Stimulated activated CD4-positive, alpha-beta T cell treated with anti-CD3 and anti-CD28 coated beads, Interleukin-2, amount 100 ng/mL, for 24 hours (primary cell): ENCODE measurements at regions not wholly inside any gene's neighbourhood (a gene's known extent, or its start where the extent isn't known, plus 50 kb on each side); places are given as distances from the start of the nearest gene placed in this dataset.

ENCODE experiments used
- DNase-seq, 2 donors: peaks; one replicate each; pipeline ENCODE4 v3.0.0-alpha.2; 2020

DNA sequence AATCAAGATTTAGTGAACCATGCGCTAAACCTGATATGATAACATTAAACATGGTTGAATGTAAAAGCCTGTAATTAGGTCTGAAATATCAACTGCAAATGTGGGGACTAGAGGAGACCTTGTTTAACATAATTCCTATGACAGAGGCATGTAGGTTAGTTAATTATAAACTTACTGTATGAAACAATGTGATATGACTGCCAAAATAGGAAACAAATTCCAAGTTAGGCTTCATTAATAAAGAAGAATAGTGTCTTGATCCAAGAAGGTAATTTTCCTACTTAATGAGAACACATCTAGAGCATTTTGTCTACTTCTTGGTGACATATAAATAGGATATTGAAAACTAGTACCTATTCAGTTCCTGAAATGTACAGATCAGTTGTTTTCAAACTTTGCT, 136.2 kb upstream of the TARS1 start:
- DNase-seq, result no peak

- DNase-seq, result no peak
Observed at GRCh38 chr5:33305572-33305971, 135.2 kb upstream of the TARS1 start.

DNA sequence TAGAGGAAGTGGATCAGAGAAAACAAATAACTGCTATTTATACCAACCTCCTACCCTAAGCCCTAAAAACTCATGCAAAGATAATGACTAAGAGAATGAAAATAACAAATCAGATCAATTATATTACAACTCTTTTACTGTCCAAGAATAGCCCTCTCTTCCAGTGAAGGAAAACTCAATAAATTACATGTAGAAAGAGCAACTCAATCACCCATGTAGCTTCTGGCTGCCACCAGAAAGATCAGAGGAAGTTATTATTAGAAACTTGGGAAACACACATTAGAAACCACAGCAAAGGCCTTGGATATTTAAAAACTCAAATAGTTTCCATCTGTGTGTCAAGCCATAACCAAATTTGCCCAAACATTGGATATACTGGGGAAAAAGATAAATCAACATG, 134.0 kb upstream of the TARS1 start:
- DNase-seq, result no peak

GRCh38 chr5:33308586-33308985, 132.2 kb upstream of the TARS1 start:
- no peak for DNase-seq

- DNase-seq, result no peak
Observed at GRCh38 chr5:33309068-33309467, 131.7 kb upstream of the TARS1 start.

GRCh38 chr5:33309536-33310345, 131.0 kb upstream of the TARS1 start:
- DNase-seq, result no peak

DNA sequence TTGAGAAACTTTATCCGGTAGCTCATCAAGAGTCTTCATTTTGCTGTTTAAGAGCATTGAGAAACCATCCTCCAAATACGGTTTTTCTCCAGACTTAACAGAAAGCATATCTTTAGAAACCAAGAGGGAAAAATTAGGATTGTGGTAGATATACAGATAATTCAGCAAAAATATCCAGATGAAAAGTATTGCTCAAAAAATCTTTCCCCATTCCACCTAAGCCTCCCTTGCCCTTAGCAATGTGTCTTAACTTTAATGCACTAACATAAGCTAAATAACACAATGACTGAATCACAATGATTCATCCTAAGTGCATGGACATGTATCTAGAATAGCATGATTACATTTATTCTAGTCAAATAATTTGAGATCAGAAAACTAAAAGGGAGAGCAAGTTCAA, 130.3 kb upstream of the TARS1 start:
- DNase-seq, result no peak

GRCh38 chr5:33311893-33312292, 128.9 kb upstream of the TARS1 start:
- no peak for DNase-seq

DNA sequence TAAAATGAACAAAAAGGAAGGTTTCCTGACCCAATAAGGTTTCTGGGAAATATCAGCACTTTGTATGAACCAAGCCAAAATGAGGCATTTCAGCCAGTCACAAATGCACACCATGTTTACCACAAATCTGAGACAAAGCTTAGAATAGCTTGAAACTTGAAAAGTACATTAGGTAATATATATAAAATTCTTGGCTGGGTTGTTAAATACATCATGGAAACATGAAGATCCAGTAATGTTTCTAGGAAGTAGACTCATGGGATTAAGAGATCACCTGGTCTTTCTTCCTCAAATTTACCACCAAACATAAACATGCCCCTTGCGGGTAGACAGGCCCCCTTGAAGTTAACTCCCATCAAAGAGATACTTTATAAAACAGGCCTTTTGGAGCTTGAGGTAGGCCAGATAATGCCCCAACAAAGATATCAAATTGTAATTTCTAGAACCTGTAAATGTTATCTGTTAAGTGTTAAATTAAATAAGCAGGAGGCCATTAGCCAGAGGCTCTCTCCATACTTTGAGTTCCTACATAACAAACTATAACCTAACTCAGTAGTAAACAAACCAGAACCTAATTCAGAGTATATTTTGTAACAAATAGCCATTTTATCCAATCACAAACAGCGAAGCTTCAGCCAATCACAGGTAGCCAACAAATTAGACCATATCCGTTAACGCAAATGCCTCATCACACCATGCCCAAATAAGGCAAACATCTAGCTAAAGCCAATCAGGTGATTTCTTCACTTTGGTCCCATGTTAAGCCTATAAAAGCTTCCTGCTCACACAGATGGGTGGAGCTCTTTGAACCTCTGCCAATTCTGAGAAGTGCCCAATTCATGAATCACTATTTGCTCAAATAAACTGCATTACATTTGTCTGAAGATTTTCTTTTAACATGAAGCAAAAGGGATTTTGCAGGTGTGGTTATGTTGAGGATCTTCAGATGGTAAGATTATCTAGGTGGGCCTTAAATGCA, 127.9 kb upstream of the TARS1 start:
- DNase-seq, result no peak

DNA sequence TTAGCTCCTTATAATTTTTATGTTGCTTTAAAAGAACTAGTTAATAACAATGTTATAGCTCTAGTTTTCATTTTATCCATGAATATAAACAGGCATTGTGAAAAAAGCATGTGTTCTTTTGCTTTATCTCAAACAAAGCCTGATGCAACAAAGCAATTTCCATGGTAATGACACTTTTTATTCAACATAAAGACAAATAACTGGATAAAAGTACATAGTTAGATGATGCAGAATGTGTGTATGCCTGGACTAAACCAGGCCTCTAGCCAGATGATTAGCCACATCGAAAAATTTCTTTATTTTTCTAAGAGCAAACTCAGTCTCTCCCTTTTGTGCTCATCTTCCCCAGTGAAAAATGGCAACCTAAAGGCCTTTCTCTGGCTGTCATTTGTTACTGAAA, 125.6 kb upstream of the TARS1 start:
- DNase-seq, result no peak

DNA sequence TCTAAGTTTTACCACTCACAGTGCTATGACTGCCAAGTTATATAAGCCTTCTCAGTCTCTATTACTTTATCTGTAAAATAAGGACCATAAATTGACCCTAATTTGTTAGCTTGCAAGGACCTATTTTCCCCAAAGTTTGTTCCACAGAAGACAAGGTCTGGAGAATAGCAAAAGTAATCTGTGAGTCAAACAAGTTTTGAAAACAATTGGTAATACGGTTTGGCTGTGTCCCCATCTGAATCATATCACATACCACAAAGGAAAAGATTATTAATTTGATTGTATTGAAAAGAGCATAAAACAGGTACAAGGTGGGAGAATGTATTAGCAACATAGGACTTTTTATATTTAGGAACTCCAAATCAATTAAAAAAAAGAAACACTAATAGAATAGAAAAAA, 124.0 kb upstream of the TARS1 start:
- DNase-seq, result no peak

DNA sequence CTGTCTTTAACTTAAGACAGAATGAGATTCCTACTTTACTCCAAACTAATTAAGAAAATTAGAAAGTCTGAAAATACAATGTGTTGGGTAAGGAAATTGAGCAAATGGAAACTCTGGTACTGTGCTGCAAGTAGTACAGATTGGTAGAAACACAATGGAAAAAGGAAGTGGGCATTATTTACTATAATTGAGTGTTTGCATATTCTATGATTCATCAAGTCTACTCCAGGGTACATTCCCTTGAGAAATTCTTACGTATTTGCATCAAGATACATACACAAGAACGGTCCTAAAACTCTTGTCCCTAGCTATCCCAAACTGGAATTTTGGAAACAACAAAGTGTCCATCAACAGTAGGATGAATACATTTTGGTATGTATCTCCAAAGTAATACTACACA, 123.5 kb upstream of the TARS1 start:
- no peak for DNase-seq

- DNase-seq, result no peak
Observed at GRCh38 chr5:33319151-33319550, 121.6 kb upstream of the TARS1 start.

DNA sequence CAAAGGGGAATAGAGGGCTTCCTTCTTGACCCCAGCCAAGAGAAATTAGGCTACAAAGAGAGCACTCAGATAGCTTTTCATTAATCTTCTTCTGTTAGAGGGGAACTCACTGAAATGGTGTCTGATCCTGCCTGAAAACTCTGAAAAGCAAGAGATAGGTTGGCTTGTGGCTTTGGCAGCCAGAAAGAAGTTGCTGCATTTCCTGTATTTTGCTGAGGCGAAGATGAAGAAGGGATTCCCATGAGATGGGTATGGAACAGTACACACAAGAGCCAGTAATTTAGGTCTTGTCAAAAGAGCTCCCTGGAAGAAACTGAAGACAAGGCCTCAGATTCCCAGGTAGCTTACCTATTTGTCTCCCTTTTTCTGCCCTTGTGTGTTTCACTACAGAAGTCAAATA, 120.9 kb upstream of the TARS1 start:
- no peak for DNase-seq

DNA sequence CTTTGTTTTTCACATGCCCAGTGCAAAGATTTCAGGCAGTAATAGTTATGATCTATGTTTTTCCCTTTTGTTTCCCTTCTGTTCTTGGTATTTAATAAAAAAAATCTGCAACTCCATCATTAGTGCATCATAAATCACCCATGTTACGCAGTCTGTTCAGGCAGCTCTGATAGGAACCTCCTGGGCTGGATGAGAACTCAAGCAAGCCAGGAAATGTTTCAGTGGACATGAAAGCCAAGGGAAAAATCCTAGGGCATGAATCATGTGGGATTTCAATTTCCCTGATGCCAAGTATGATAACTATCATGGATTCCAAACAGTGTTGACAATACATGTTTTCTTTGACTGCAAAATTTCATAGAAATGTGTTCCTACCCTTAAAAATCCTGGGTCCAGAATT, 119.7 kb upstream of the TARS1 start:
- no peak for DNase-seq

- no peak for DNase-seq
Observed at GRCh38 chr5:33322632-33323031, 118.1 kb upstream of the TARS1 start.

DNA sequence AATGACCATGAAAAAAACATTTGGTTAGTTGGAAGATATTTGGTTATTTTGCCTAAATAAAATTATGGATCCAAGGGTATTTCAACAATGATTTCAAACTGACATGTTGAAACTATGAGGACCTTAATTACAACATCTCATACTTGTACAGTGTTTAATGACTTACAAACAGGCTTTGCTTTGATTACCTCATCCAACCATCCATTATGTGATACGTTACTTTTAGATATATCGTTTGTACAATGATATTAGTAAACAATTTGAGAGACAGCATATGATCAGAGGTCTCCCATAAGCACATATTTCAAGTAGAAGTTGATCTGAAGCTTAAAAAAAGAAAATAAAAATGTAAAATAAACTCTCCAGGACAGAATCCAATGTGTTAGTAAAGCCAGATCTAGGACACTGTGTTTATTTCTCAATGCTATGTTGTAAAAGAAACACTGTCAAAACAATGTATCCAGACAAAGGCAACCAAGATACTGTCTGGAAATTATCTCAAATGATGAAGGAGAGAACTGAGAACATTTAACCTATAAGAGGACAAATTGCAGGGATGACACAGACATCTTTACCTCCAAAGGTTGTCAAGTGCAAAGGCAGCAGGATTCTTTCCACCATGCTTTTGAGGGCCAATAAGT, 116.0 kb upstream of the TARS1 start:
- DNase-seq, result no peak

- DNase-seq, result no peak
Observed at GRCh38 chr5:33328818-33329217, 111.9 kb upstream of the TARS1 start.

DNA sequence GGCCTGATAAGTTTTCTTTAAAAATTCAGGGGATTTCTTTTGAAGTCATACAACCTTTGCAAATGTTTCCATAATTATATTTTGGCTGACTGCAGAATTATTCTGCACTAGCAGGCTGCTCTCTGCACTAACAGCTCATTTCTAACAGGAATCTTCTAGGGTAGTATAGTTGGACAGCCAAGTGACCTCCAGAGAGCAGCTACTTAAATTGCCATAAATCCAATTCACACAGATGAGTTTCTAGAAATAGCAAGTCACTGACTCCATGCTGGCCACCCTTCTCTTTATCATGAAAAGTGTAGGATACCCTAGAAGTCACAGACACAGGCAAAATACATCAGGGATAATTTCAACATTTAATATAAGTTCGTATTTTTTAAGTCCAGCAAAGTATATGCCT, 110.9 kb upstream of the TARS1 start:
- DNase-seq, result no peak

GRCh38 chr5:33330426-33330825, 110.3 kb upstream of the TARS1 start:
- no peak for DNase-seq

DNA sequence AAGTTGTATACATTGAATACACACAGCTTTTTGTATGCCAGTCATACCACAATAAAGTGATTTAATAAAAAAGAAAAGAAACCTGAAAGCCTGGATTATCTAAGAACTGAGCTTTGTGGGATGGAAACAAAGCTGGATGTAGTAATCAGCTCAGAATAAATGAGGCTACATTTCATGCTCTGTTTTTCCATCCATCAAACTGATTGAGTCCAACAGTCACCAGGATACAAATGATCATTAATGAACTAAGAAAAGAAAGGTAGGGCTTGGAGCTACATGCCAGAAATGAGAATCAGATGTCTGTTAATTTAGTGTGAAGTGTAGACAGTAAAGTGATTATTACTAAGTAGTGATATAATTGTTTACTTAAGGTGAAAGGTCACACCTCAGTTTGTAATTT, 109.8 kb upstream of the TARS1 start:
- DNase-seq, result no peak

DNA sequence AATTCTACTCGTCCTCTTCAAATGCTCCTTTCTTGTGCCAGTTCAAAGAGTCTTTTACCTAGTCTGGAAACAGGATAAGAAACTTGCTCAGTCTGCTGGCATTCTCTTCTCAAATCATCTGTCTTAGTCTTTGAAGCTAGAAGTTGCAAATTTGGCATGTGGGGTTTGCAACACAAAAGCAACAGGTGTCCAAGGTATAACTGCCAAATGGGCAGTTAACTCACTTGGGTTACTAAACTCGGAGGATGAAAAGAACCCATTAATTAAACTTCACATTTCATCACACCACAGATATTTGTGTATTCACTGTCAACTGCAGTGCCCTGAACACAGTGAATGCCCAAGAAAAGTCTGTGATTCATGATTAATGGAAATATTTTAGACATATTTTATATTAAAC, 108.0 kb upstream of the TARS1 start:
- no peak for DNase-seq

DNA sequence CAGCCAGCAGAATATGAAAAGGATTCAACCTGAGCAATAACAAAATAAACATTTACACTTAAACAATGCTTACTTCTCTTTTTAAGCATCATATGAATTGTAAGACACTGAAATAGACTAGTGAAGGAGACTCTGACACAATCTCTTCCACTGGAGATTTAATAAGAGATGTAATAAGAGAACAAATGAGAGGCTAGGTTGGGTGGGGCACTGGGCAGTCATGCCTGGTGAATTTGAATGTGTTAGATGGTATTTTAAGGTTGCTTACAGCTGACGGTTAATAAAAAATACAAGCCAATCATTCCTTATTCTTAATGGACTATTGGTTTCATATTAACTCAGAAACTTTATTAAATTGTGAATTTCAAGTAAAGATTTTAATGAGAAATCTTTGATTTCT, 105.9 kb upstream of the TARS1 start:
- DNase-seq, result no peak
